Astrocyte (in vitro differentiated cells and primary cell): ENCODE measurements at regions not wholly inside any gene's neighbourhood (a gene's known extent, or its start where the extent isn't known, plus 50 kb on each side); places are given as distances from the start of the nearest gene placed in this dataset.

Source experiments
- DNase-seq: peaks from one replicate; pipeline ENCODE4 v3.0.0-alpha.2; 2010; ENCODE audit warnings: low read depth
- FAIRE-seq: peaks from 2 replicates; lab custom pipeline; 2011; peaks lifted over from hg19 to GRCh38; lab: Jason Lieb, UNC
- H2AFZ ChIP-seq: 2 replicates; pipeline ENCODE4 v1.6.0; 2012; ENCODE audit warnings: low read depth, low read length, inconsistent platforms
- H3K27ac ChIP-seq: 2 replicates; pipeline ENCODE4 v1.5.1; 2011; ENCODE audit warnings: low read depth, low read length, inconsistent platforms
- H3K27me3 ChIP-seq: 2 replicates; pipeline ENCODE4 v1.6.0; 2011; ENCODE audit warnings: low read length, inconsistent platforms; ENCODE audit not compliant: insufficient read depth
- H3K36me3 ChIP-seq: 2 replicates; pipeline ENCODE4 v1.5.1; 2011; ENCODE audit warnings: low read length, inconsistent platforms; ENCODE audit not compliant: insufficient read depth
- H3K4me1 ChIP-seq: 2 replicates; pipeline ENCODE4 v1.5.1; 2011; ENCODE audit warnings: low read length, inconsistent platforms; ENCODE audit not compliant: insufficient read depth
- H3K4me2 ChIP-seq: 2 replicates; pipeline ENCODE4 v1.6.0; 2012; ENCODE audit warnings: low read length, inconsistent platforms
- H3K4me3 ChIP-seq: 2 replicates; pipeline ENCODE4 v1.5.1; 2011; ENCODE audit warnings: low read depth, mild to moderate bottlenecking, low read length, inconsistent platforms; ENCODE audit not compliant: insufficient read depth
- H3K79me2 ChIP-seq: 2 replicates; pipeline ENCODE4 v1.6.0; 2012; ENCODE audit warnings: mild to moderate bottlenecking, low read length, inconsistent platforms; ENCODE audit not compliant: insufficient read depth
- H3K9ac ChIP-seq: 2 replicates; pipeline ENCODE4 v1.6.0; 2012; ENCODE audit warnings: mild to moderate bottlenecking, low read length, inconsistent platforms
- H3K9me3 ChIP-seq: 2 replicates; pipeline ENCODE4 v1.5.1; 2012; ENCODE audit warnings: low read depth, mild to moderate bottlenecking, low read length, inconsistent platforms; ENCODE audit not compliant: insufficient read depth
- H4K20me1 ChIP-seq: 2 replicates; pipeline ENCODE4 v1.6.0; 2012; ENCODE audit warnings: low read length, inconsistent platforms; ENCODE audit not compliant: insufficient read depth
- H3K27ac Mint-ChIP-seq: one replicate; pipeline ENCODE4 v1.8.0; 2021; ENCODE audit warnings: mild to moderate bottlenecking, mixed read lengths; ENCODE audit not compliant: unreplicated experiment
- H3K27me3 Mint-ChIP-seq: one replicate; pipeline ENCODE4 v1.8.0; 2021; ENCODE audit warnings: low read depth, mixed read lengths; ENCODE audit not compliant: unreplicated experiment
- H3K36me3 Mint-ChIP-seq: one replicate; pipeline ENCODE4 v1.8.0; 2021; ENCODE audit warnings: low read depth, mixed read lengths; ENCODE audit not compliant: unreplicated experiment
- H3K4me1 Mint-ChIP-seq: one replicate; pipeline ENCODE4 v1.8.0; 2021; ENCODE audit warnings: low read depth, mixed read lengths; ENCODE audit not compliant: unreplicated experiment
- H3K4me3 Mint-ChIP-seq: one replicate; pipeline ENCODE4 v1.8.0; 2021; ENCODE audit warnings: mild to moderate bottlenecking, moderate library complexity, mixed read lengths; ENCODE audit not compliant: unreplicated experiment
- H3K9me3 Mint-ChIP-seq: one replicate; pipeline ENCODE4 v1.8.0; 2021; ENCODE audit warnings: mild to moderate bottlenecking, mixed read lengths; ENCODE audit not compliant: unreplicated experiment
- CTCF ChIP-seq: IDR thresholded peaks from 2 replicates; pipeline ENCODE4 v1.5.1; 2011; ENCODE audit warnings: low read depth, mild to moderate bottlenecking, inconsistent platforms, low read length, moderate library complexity; ENCODE audit not compliant: insufficient read depth
- EZH2 ChIP-seq: IDR thresholded peaks from 2 replicates; pipeline ENCODE4 v1.6.1; 2012; ENCODE audit warnings: mild to moderate bottlenecking, low read length, inconsistent platforms; ENCODE audit not compliant: insufficient read depth

GRCh38 chr10:2392145-2392812 lies 655.0 kb upstream of the ADARB2 start:
- no peaks in the 10 kb centered on the region for H3K79me2 ChIP-seq
- DNase-seq (peak; percentile 1), FAIRE-seq (no peak)
- Mint-ChIP-seq H3K27me3 (peaks cover 28% of the 10 kb centered on the region), H3K4me1 (no peaks in the 10 kb centered on the region), H3K27ac (peak overlapping the region; percentile 58), H3K9me3 (no peaks in the 10 kb centered on the region), H3K4me3 (no peak overlapping the region), H3K36me3 (no peaks in the 10 kb centered on the region)
- H3K27me3 ChIP-seq = no peaks in the 10 kb centered on the region
- no peak overlapping the region for H3K4me2 ChIP-seq
- TF ChIP-seq CTCF (no peak), EZH2 (no peak)
- no peak overlapping the region for H3K9ac ChIP-seq
- H3K27ac ChIP-seq = no peak overlapping the region
- peaks cover 4% of the 10 kb centered on the region for H3K9me3 ChIP-seq
- H3K4me3 ChIP-seq = no peak overlapping the region
- no peaks in the 10 kb centered on the region for H3K36me3 ChIP-seq
- H4K20me1 ChIP-seq = no peaks in the 10 kb centered on the region
- no peaks in the 10 kb centered on the region for H3K4me1 ChIP-seq
- H2AFZ ChIP-seq = no peak overlapping the region

DNA sequence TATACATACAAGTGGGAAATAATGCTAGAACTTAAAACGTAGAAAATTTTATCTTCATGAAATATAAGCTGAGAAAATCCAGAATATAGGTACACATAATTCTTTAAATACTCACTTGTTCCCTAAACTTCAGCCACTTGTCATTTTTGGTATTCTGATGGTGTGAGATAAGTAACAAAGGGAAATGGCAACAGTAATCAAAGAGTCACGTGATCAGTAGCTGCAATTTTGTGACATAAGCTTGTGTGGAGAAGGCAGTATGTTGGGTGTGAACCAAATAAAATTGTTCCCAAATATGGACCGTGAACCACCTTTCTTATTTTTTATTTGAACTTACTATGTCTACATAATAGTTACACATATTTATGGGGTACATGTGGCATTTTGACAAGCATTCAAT lies 650.3 kb upstream of the ADARB2 start:
- Histone ChIP-seq H3K27me3 (no peaks in the 10 kb centered on the region), H3K79me2 (no peaks in the 10 kb centered on the region), H3K9ac (no peak overlapping the region), H3K36me3 (no peaks in the 10 kb centered on the region), H4K20me1 (no peaks in the 10 kb centered on the region), H3K9me3 (peaks cover 9% of the 10 kb centered on the region), H3K4me2 (no peak overlapping the region), H3K4me1 (no peaks in the 10 kb centered on the region), H3K4me3 (no peak overlapping the region), H2AFZ (no peak overlapping the region), H3K27ac (no peak overlapping the region)
- Mint-ChIP-seq H3K27me3 (peaks cover 17% of the 10 kb centered on the region), H3K36me3 (no peaks in the 10 kb centered on the region), H3K4me1 (no peaks in the 10 kb centered on the region), H3K27ac (no peak overlapping the region), H3K9me3 (peaks cover 6% of the 10 kb centered on the region), H3K4me3 (no peak overlapping the region)
- DNase-seq = no peak
- no peak for FAIRE-seq
- no peak for TF ChIP-seq EZH2
- TF ChIP-seq CTCF = no peak

DNA sequence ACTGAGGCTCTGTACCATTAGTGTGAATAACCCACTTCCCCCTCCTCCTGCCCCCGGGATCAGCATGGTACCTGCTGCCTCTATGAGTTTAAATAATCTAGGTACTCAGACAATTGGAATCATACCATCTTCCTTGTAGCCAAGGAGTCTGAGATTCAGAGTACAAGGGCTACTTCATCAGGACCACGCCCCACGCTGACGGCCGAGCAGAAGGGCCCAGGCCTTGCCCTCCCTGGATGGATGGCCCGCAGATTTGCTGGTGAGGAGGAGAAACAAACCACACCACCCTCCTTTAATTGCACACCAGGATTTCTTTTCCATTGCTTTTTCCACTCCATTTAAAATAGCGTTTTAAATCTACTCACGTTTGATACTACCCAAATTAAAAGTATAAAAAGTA lies 649.9 kb upstream of the ADARB2 start:
- peaks cover 13% of the 10 kb centered on the region for H3K27me3 Mint-ChIP-seq
- Histone ChIP-seq H3K4me2 (no peak overlapping the region), H3K27me3 (no peaks in the 10 kb centered on the region), H3K36me3 (no peaks in the 10 kb centered on the region), H2AFZ (no peak overlapping the region), H3K9me3 (peaks cover 6% of the 10 kb centered on the region), H4K20me1 (no peaks in the 10 kb centered on the region), H3K4me3 (no peak overlapping the region), H3K4me1 (no peaks in the 10 kb centered on the region), H3K79me2 (no peaks in the 10 kb centered on the region), H3K9ac (no peak overlapping the region), H3K27ac (no peak overlapping the region)
- H3K27ac Mint-ChIP-seq = no peak overlapping the region
- no peaks in the 10 kb centered on the region for H3K4me1 Mint-ChIP-seq
- TF ChIP-seq CTCF (no peak), EZH2 (no peak)
- FAIRE-seq = no peak
- H3K36me3 Mint-ChIP-seq = no peaks in the 10 kb centered on the region
- H3K9me3 Mint-ChIP-seq = peaks cover 6% of the 10 kb centered on the region
- no peak for DNase-seq
- no peak overlapping the region for H3K4me3 Mint-ChIP-seq
